ENCODE measurements at regions not wholly inside any gene's neighbourhood (a gene's known extent, or its start where the extent isn't known, plus 50 kb on each side); places are given as distances from the start of the nearest gene placed in this dataset.

- H3K27me3 Mint-ChIP-seq (ENCODE audit: low read depth), result no peaks in the 10 kb centered on the region; the same call in 1 of the 2 replicates
- H3K4me3 Mint-ChIP-seq, result no peak overlapping the region
- no peak overlapping the region for H3K27ac Mint-ChIP-seq
- H3K4me1 Mint-ChIP-seq, result peaks cover 21% of the 10 kb centered on the region
- CTCF ChIA-PET, result interaction anchor here (1.0 to 1.4 kb wide), 2 partner anchors 33 to 286 kb away, joined by 3 read pairs; no protein-coding TSS in a partner anchor
- ATAC-seq (no peak), DNase-seq (ENCODE audit: low spot score) (no peak)
- no peak for TF ChIP-seq AFF4 (CRISPR knock-in tag; IDR thresholded peaks at IDR 0.05; ENCODE audit: borderline replicate concordance)
- no peak for TF ChIP-seq JAZF1 (CRISPR knock-in tag; IDR thresholded peaks at IDR 0.05)
- TF ChIP-seq ZNF263 (CRISPR knock-in tag; IDR thresholded peaks at IDR 0.05; ENCODE audit: low read depth), result no peak
- TF ChIP-seq ATF1 (CRISPR knock-in tag; IDR thresholded peaks at IDR 0.05), result no peak
- TF ChIP-seq ZNF671 (CRISPR knock-in tag; IDR thresholded peaks at IDR 0.05), result no peak
- TF ChIP-seq ETV6 (CRISPR knock-in tag; IDR thresholded peaks at IDR 0.05), result no peak
- TF ChIP-seq, protein P1, sequence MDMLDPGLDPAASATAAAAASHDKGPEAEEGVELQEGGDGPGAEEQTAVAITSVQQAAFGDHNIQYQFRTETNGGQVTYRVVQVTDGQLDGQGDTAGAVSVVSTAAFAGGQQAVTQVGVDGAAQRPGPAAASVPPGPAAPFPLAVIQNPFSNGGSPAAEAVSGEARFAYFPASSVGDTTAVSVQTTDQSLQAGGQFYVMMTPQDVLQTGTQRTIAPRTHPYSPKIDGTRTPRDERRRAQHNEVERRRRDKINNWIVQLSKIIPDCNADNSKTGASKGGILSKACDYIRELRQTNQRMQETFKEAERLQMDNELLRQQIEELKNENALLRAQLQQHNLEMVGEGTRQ (CRISPR knock-in tag; IDR thresholded peaks at IDR 0.05), result no peak
- no peak for TF ChIP-seq ZNF512 (CRISPR knock-in tag; IDR thresholded peaks at IDR 0.05; ENCODE audit: borderline replicate concordance)
- no peak for TF ChIP-seq FOXK1 (CRISPR knock-in tag; IDR thresholded peaks at IDR 0.05)
- TF ChIP-seq ERG (CRISPR knock-in tag; IDR thresholded peaks at IDR 0.05), result no peak
- TF ChIP-seq, protein P2, sequence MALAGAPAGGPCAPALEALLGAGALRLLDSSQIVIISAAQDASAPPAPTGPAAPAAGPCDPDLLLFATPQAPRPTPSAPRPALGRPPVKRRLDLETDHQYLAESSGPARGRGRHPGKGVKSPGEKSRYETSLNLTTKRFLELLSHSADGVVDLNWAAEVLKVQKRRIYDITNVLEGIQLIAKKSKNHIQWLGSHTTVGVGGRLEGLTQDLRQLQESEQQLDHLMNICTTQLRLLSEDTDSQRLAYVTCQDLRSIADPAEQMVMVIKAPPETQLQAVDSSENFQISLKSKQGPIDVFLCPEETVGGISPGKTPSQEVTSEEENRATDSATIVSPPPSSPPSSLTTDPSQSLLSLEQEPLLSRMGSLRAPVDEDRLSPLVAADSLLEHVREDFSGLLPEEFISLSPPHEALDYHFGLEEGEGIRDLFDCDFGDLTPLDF (CRISPR knock-in tag; IDR thresholded peaks at IDR 0.05), result no peak
- TF ChIP-seq FOXJ3 (CRISPR knock-in tag; IDR thresholded peaks at IDR 0.05; ENCODE audit: borderline replicate concordance), result no peak
- TF ChIP-seq CREM (CRISPR knock-in tag; IDR thresholded peaks at IDR 0.05), result no peak
- TF ChIP-seq FOXP1 (CRISPR knock-in tag; IDR thresholded peaks at IDR 0.05; ENCODE audit: borderline replicate concordance), result no peak
- no peak for TF ChIP-seq RORB (CRISPR knock-in tag; IDR thresholded peaks at IDR 0.05)
- TF ChIP-seq, protein P3, sequence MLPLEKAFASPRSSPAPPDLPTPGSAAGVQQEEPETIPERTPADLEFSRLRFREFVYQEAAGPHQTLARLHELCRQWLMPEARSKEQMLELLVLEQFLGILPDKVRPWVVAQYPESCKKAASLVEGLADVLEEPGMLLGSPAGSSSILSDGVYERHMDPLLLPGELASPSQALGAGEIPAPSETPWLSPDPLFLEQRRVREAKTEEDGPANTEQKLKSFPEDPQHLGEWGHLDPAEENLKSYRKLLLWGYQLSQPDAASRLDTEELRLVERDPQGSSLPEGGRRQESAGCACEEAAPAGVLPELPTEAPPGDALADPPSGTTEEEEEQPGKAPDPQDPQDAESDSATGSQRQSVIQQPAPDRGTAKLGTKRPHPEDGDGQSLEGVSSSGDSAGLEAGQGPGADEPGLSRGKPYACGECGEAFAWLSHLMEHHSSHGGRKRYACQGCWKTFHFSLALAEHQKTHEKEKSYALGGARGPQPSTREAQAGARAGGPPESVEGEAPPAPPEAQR (CRISPR knock-in tag; IDR thresholded peaks at IDR 0.05), result no peak
- TF ChIP-seq, protein P4, sequence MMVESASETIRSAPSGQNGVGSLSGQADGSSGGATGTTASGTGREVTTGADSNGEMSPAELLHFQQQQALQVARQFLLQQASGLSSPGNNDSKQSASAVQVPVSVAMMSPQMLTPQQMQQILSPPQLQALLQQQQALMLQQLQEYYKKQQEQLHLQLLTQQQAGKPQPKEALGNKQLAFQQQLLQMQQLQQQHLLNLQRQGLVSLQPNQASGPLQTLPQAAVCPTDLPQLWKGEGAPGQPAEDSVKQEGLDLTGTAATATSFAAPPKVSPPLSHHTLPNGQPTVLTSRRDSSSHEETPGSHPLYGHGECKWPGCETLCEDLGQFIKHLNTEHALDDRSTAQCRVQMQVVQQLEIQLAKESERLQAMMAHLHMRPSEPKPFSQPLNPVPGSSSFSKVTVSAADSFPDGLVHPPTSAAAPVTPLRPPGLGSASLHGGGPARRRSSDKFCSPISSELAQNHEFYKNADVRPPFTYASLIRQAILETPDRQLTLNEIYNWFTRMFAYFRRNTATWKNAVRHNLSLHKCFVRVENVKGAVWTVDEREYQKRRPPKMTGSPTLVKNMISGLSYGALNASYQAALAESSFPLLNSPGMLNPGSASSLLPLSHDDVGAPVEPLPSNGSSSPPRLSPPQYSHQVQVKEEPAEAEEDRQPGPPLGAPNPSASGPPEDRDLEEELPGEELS (CRISPR knock-in tag; IDR thresholded peaks at IDR 0.05), result no peak
- TF ChIP-seq NR2C2 (CRISPR knock-in tag; IDR thresholded peaks at IDR 0.05), result no peak
- H3K36me3 Mint-ChIP-seq, result peaks cover 34% of the 10 kb centered on the region
- POLR2A ChIA-PET, result no interaction called here
- peaks cover 42% of the 10 kb centered on the region for H3K9me3 Mint-ChIP-seq
These were observed 153.6 kb downstream of the FGF18 start for GRCh38 chr5:171573021-171573420.

Measured in WTC11 (cell line).